GOT3 (cell line): ENCODE measurements at regions not wholly inside any gene's neighbourhood (a gene's known extent, or its start where the extent isn't known, plus 50 kb on each side); places are given as distances from the start of the nearest gene placed in this dataset.

Experiments used
- DNase-seq: peaks from one replicate; lab custom pipeline; 2025; ENCODE audit warnings: mixed read lengths; lab: John Stamatoyannopoulos, UW

GRCh38 chr10:121420006-121420405, 178.2 kb downstream of the FGFR2 start:
- no peak for DNase-seq

DNA sequence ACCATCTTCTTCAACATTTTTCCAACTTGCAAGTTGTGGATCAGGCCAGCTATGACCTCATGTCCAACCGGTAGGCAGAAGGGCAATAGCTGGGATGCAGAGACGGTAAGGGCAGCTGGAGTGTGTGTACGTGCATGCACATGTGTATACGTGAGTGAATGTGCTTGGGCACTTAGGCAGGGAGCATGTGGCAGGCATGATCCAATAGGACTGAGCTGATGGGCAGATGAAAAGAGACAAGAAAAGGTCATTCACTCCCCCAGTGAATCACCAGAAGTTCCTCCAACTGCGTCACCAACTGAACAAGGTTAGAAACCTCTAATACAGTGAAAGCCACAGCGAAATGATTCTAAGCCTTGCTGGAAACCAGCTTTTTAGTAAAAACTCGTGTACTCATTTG, 176.1 kb downstream of the FGFR2 start:
- no peak for DNase-seq

GRCh38 chr10:121425623-121426022, 172.6 kb downstream of the FGFR2 start:
- DNase-seq, result no peak

GRCh38 chr10:121426307-121426706, 171.9 kb downstream of the FGFR2 start:
- no peak for DNase-seq
